Endothelial cell of umbilical vein (primary cell): ENCODE measurements at regions not wholly inside any gene's neighbourhood (a gene's known extent, or its start where the extent isn't known, plus 50 kb on each side); places are given as distances from the start of the nearest gene placed in this dataset.

ENCODE experiments used
- EZH2 ChIP-seq: IDR thresholded peaks from 2 replicates; pipeline ENCODE4 v1.6.1; 2012; ENCODE audit warnings: borderline replicate concordance, low read depth, mild to moderate bottlenecking, moderate library complexity, low read length, inconsistent platforms; ENCODE audit not compliant: severe bottlenecking
- JUN ChIP-seq: IDR thresholded peaks from 2 replicates; pipeline ENCODE4 v1.6.1; 2011; ENCODE audit warnings: borderline replicate concordance, low read depth; ENCODE audit not compliant: insufficient read length, insufficient read depth
- TF ChIP-seq, protein P1 (sequence below), 2 donors: IDR thresholded peaks; 1 replicate in 1 of 2; 2 replicates in 1 of 2; pipeline ENCODE4 v1.5.1; 2011; ENCODE audit warnings: low read length in 2 of 2, mild to moderate bottlenecking in 2 of 2, moderate library complexity in 2 of 2, control low read depth in 1 of 2, inconsistent platforms in 1 of 2, low read depth in 1 of 2; ENCODE audit not compliant: insufficient read depth in 1 of 2; ENCODE audit errors: extremely low read depth in 1 of 2
- TF ChIP-seq, protein P2 (sequence below): IDR thresholded peaks from 2 replicates; pipeline ENCODE4 v1.6.1; 2011; ENCODE audit not compliant: insufficient read depth, insufficient read length

DNA sequence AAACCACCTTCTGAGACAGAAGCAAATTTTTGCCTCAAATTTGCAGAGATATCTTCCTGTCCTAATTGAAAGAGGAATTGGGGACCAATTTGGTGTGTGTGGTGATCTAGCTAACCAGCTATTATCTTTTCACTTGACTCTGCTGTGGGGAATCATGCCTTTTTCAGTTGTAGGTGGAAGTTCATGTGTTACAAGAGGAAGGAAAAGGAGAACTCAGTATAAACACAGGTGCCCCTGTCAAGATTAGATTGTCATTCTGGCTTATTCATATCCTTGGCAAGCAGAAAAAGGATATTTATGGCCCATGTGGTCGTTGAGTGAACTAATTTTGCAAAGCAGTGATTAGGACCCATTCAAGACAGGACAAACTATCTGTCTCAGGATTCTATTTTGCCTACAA is 336.8 kb upstream of the SLC30A5 start:
- TF ChIP-seq, protein P1, sequence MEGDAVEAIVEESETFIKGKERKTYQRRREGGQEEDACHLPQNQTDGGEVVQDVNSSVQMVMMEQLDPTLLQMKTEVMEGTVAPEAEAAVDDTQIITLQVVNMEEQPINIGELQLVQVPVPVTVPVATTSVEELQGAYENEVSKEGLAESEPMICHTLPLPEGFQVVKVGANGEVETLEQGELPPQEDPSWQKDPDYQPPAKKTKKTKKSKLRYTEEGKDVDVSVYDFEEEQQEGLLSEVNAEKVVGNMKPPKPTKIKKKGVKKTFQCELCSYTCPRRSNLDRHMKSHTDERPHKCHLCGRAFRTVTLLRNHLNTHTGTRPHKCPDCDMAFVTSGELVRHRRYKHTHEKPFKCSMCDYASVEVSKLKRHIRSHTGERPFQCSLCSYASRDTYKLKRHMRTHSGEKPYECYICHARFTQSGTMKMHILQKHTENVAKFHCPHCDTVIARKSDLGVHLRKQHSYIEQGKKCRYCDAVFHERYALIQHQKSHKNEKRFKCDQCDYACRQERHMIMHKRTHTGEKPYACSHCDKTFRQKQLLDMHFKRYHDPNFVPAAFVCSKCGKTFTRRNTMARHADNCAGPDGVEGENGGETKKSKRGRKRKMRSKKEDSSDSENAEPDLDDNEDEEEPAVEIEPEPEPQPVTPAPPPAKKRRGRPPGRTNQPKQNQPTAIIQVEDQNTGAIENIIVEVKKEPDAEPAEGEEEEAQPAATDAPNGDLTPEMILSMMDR (IDR thresholded peaks at IDR 0.05; ENCODE audit: extremely low read depth in 1 of 2, insufficient read depth in 1 of 2, low read depth in 1 of 2, low read length in 2 of 2): no peak
- TF ChIP-seq, protein P2, sequence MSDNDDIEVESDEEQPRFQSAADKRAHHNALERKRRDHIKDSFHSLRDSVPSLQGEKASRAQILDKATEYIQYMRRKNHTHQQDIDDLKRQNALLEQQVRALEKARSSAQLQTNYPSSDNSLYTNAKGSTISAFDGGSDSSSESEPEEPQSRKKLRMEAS: no peak
- TF ChIP-seq JUN (no peak), EZH2 (no peak)
